ENCODE measurements at regions not wholly inside any gene's neighbourhood (a gene's known extent, or its start where the extent isn't known, plus 50 kb on each side); places are given as distances from the start of the nearest gene placed in this dataset.

DNA sequence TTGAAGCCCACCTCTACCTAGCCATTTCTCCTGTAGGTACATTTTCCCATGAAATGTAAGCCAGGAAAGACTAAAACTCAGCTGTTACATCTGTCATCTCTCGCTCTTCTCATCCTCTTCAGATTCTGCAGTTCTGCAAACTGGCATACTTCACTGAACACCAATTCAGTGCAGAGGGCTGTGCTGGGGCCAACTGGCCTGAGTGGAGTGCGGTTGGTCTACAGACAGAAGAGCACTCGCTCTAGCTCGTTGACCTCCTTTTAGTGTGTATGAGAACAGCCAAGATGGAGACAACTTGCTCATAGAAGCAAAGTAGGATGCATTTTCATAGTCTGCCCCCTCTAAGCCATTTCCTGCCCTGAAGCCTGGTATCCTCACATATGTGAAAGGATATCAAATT lies 862.6 kb downstream of the BCL11A start:
- Histone ChIP-seq H3K79me2 (ENCODE audit: control insufficient read depth, insufficient read depth, low read length) (no peaks in the 10 kb centered on the region), H3K36me3 (ENCODE audit: control insufficient read depth, insufficient read depth, low read length) (no peaks in the 10 kb centered on the region), H3K79me1 (ENCODE audit: low read length) (no peaks in the 10 kb centered on the region), H2BK15ac (replicated peaks; ENCODE audit: low read depth) (no peak overlapping the region), H3K4me1 (ENCODE audit: control insufficient read depth, low read depth, low read length) (no peaks in the 10 kb centered on the region), H2BK5ac (ENCODE audit: low read length) (no peak overlapping the region), H2BK120ac (ENCODE audit: low read depth, low read length) (no peak overlapping the region), H3K4ac (ENCODE audit: low read depth, low read length) (no peak overlapping the region), H4K5ac (ENCODE audit: low read length) (no peak overlapping the region), H3K23ac (ENCODE audit: low read length) (no peak overlapping the region), H3K56ac (ENCODE audit: low read length) (no peak overlapping the region), H3K27me3 (ENCODE audit: insufficient read depth, low read length, poor library complexity) (no peaks in the 10 kb centered on the region), H3K4me3 (ENCODE audit: low read length) (no peak overlapping the region), H3K9ac (ENCODE audit: low read length) (no peak overlapping the region), H3K4me2 (ENCODE audit: low read length) (no peak overlapping the region), H3K27ac (ENCODE audit: low read depth, low read length) (no peak overlapping the region), H4K8ac (ENCODE audit: low read depth, low read length) (no peak overlapping the region), H3K18ac (ENCODE audit: low read length) (no peak overlapping the region), H2AK5ac (ENCODE audit: low read length) (no peak overlapping the region)
- DNase-seq = no peak
- WGBS (ENCODE audit: extremely low coverage, insufficient coverage, low lambda C conversion rate) = no CpG with 5 or more reads among the region's 4 CpGs

GRCh38 chr2:59684771-59685166 lies 868.7 kb downstream of the BCL11A start:
- no CpG with 5 or more reads among the region's 1 CpG for WGBS (ENCODE audit: extremely low coverage, insufficient coverage, low lambda C conversion rate)
- Histone ChIP-seq H4K8ac (ENCODE audit: low read depth, low read length) (no peak overlapping the region), H3K56ac (ENCODE audit: low read length) (no peak overlapping the region), H2AK5ac (ENCODE audit: low read length) (no peak overlapping the region), H3K23ac (ENCODE audit: low read length) (no peak overlapping the region), H3K27me3 (ENCODE audit: insufficient read depth, low read length, poor library complexity) (no peaks in the 10 kb centered on the region), H3K4me2 (ENCODE audit: low read length) (no peak overlapping the region), H4K5ac (ENCODE audit: low read length) (no peak overlapping the region), H2BK5ac (ENCODE audit: low read length) (no peak overlapping the region), H3K4me3 (ENCODE audit: low read length) (no peak overlapping the region), H3K36me3 (ENCODE audit: control insufficient read depth, insufficient read depth, low read length) (no peaks in the 10 kb centered on the region), H3K27ac (ENCODE audit: low read depth, low read length) (no peak overlapping the region), H2BK15ac (replicated peaks; ENCODE audit: low read depth) (no peak overlapping the region), H2BK120ac (ENCODE audit: low read depth, low read length) (no peak overlapping the region), H3K79me2 (ENCODE audit: control insufficient read depth, insufficient read depth, low read length) (no peaks in the 10 kb centered on the region), H3K4me1 (ENCODE audit: control insufficient read depth, low read depth, low read length) (no peaks in the 10 kb centered on the region), H3K18ac (ENCODE audit: low read length) (no peak overlapping the region), H3K79me1 (ENCODE audit: low read length) (no peaks in the 10 kb centered on the region), H3K9ac (ENCODE audit: low read length) (no peak overlapping the region), H3K4ac (ENCODE audit: low read depth, low read length) (no peak overlapping the region)
- DNase-seq = no peak

DNA sequence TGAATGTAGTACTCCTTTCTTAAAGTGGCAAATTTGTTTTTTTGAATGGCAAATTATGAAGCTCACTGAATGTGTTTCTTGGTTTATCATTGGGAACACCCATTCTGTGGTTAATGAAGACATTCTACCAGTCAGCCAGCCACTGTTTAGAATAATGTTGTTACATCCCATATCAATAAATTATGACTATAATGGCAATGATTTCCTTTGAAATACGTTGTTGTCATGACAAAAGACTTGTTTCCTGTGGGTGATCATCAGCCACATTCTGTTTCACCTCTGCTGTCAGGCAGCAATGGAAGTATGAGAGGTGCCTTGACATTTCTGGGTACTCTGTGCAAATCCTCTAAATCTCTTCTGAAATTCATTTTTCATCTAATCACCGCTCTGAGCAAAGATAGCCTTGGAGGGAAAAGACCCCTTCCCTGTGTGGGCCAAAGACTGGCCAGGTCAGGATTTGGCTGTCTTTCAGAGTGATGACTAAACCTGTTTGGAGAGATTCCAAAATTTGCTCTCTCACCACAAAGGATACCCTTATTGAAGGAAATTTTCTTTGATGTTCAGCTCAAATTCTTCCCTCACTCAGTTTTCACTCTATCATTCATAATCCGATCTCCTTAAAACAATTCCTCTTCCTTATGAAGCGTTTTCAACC lies 869.2 kb downstream of the BCL11A start:
- Histone ChIP-seq H4K5ac (ENCODE audit: low read length) (no peak overlapping the region), H3K56ac (ENCODE audit: low read length) (no peak overlapping the region), H3K18ac (ENCODE audit: low read length) (no peak overlapping the region), H4K8ac (ENCODE audit: low read depth, low read length) (no peak overlapping the region), H3K4ac (ENCODE audit: low read depth, low read length) (no peak overlapping the region), H3K27me3 (ENCODE audit: insufficient read depth, low read length, poor library complexity) (no peaks in the 10 kb centered on the region), H3K27ac (ENCODE audit: low read depth, low read length) (no peak overlapping the region), H3K4me2 (ENCODE audit: low read length) (no peak overlapping the region), H2BK120ac (ENCODE audit: low read depth, low read length) (no peak overlapping the region), H3K9ac (ENCODE audit: low read length) (no peak overlapping the region), H2BK15ac (replicated peaks; ENCODE audit: low read depth) (no peak overlapping the region), H3K23ac (ENCODE audit: low read length) (no peak overlapping the region), H3K4me3 (ENCODE audit: low read length) (no peak overlapping the region), H3K79me1 (ENCODE audit: low read length) (no peaks in the 10 kb centered on the region), H3K36me3 (ENCODE audit: control insufficient read depth, insufficient read depth, low read length) (no peaks in the 10 kb centered on the region), H2BK5ac (ENCODE audit: low read length) (no peak overlapping the region), H3K79me2 (ENCODE audit: control insufficient read depth, insufficient read depth, low read length) (no peaks in the 10 kb centered on the region), H3K4me1 (ENCODE audit: control insufficient read depth, low read depth, low read length) (no peaks in the 10 kb centered on the region), H2AK5ac (ENCODE audit: low read length) (no peak overlapping the region)
- DNase-seq = no peak
- WGBS (ENCODE audit: extremely low coverage, insufficient coverage, low lambda C conversion rate) = 100% methylated on average over 2 of the region's 4 CpGs

- WGBS (ENCODE audit: extremely low coverage, insufficient coverage, low lambda C conversion rate) = no CpG with 5 or more reads among the region's 1 CpG
- Histone ChIP-seq H3K18ac (ENCODE audit: low read length) (no peak overlapping the region), H2BK5ac (ENCODE audit: low read length) (no peak overlapping the region), H3K27ac (ENCODE audit: low read depth, low read length) (no peak overlapping the region), H3K9ac (ENCODE audit: low read length) (no peak overlapping the region), H2AK5ac (ENCODE audit: low read length) (no peak overlapping the region), H3K79me2 (ENCODE audit: control insufficient read depth, insufficient read depth, low read length) (no peaks in the 10 kb centered on the region), H3K4me1 (ENCODE audit: control insufficient read depth, low read depth, low read length) (no peaks in the 10 kb centered on the region), H3K4me3 (ENCODE audit: low read length) (no peak overlapping the region), H4K5ac (ENCODE audit: low read length) (no peak overlapping the region), H3K79me1 (ENCODE audit: low read length) (no peaks in the 10 kb centered on the region), H2BK15ac (replicated peaks; ENCODE audit: low read depth) (no peak overlapping the region), H2BK120ac (ENCODE audit: low read depth, low read length) (no peak overlapping the region), H3K56ac (ENCODE audit: low read length) (no peak overlapping the region), H3K36me3 (ENCODE audit: control insufficient read depth, insufficient read depth, low read length) (no peaks in the 10 kb centered on the region), H3K23ac (ENCODE audit: low read length) (no peak overlapping the region), H3K4ac (ENCODE audit: low read depth, low read length) (no peak overlapping the region), H3K27me3 (ENCODE audit: insufficient read depth, low read length, poor library complexity) (no peaks in the 10 kb centered on the region), H4K8ac (ENCODE audit: low read depth, low read length) (no peak overlapping the region), H3K4me2 (ENCODE audit: low read length) (no peak overlapping the region)
- DNase-seq = no peak
These were observed 872.6 kb downstream of the BCL11A start for GRCh38 chr2:59680863-59681262.

GRCh38 chr2:59677158-59677557 lies 876.3 kb downstream of the BCL11A start:
- no peak overlapping the region for H3K4me3 ChIP-seq (ENCODE audit: low read length)
- H3K4me1 ChIP-seq (ENCODE audit: control insufficient read depth, low read depth, low read length) = no peaks in the 10 kb centered on the region
- H3K4me2 ChIP-seq (ENCODE audit: low read length) = no peak overlapping the region
- H3K23ac ChIP-seq (ENCODE audit: low read length) = no peak overlapping the region
- no peaks in the 10 kb centered on the region for H3K79me1 ChIP-seq (ENCODE audit: low read length)
- H3K9ac ChIP-seq (ENCODE audit: low read length) = no peak overlapping the region
- H3K4ac ChIP-seq (ENCODE audit: low read depth, low read length) = no peak overlapping the region
- H2AK5ac ChIP-seq (ENCODE audit: low read length) = no peak overlapping the region
- H4K8ac ChIP-seq (ENCODE audit: low read depth, low read length) = no peak overlapping the region
- no peak overlapping the region for H4K5ac ChIP-seq (ENCODE audit: low read length)
- H3K27ac ChIP-seq (ENCODE audit: low read depth, low read length) = no peak overlapping the region
- H2BK5ac ChIP-seq (ENCODE audit: low read length) = no peak overlapping the region
- no peak overlapping the region for H3K56ac ChIP-seq (ENCODE audit: low read length)
- no peak overlapping the region for H3K18ac ChIP-seq (ENCODE audit: low read length)
- H3K79me2 ChIP-seq (ENCODE audit: control insufficient read depth, insufficient read depth, low read length) = no peaks in the 10 kb centered on the region
- H3K27me3 ChIP-seq (ENCODE audit: insufficient read depth, low read length, poor library complexity) = no peaks in the 10 kb centered on the region
- no peak overlapping the region for H2BK120ac ChIP-seq (ENCODE audit: low read depth, low read length)
- no peak for DNase-seq
- no CpG with 5 or more reads among the region's 2 CpGs for WGBS (ENCODE audit: extremely low coverage, insufficient coverage, low lambda C conversion rate)
- H3K36me3 ChIP-seq (ENCODE audit: control insufficient read depth, insufficient read depth, low read length) = no peaks in the 10 kb centered on the region
- no peak overlapping the region for H2BK15ac ChIP-seq (replicated peaks; ENCODE audit: low read depth)

DNA sequence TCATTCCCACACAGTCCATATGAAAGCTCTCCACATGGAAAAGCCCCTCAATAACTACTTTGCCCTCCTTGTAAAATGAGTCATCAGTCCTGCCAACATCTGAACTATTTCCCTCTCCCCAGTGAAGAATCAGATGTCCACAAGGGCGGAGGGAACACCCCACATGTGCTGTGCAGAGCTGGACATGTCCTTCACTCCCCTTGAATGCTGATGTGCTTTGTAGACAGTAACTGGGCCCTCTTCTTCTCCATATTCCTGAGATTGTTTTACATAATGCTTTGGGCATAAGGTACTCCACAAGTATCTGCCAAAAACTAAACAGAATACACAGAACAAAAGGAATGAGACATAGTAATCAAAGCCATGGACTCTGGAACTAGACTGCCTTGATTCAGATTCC lies 879.4 kb downstream of the BCL11A start:
- Histone ChIP-seq H3K4me2 (ENCODE audit: low read length) (no peak overlapping the region), H3K27me3 (ENCODE audit: insufficient read depth, low read length, poor library complexity) (no peaks in the 10 kb centered on the region), H3K27ac (ENCODE audit: low read depth, low read length) (no peak overlapping the region), H2BK120ac (ENCODE audit: low read depth, low read length) (no peak overlapping the region), H3K79me2 (ENCODE audit: control insufficient read depth, insufficient read depth, low read length) (no peaks in the 10 kb centered on the region), H3K56ac (ENCODE audit: low read length) (no peak overlapping the region), H3K4me1 (ENCODE audit: control insufficient read depth, low read depth, low read length) (no peaks in the 10 kb centered on the region), H2AK5ac (ENCODE audit: low read length) (no peak overlapping the region), H4K8ac (ENCODE audit: low read depth, low read length) (no peak overlapping the region), H3K23ac (ENCODE audit: low read length) (no peak overlapping the region), H3K9ac (ENCODE audit: low read length) (no peak overlapping the region), H3K79me1 (ENCODE audit: low read length) (no peaks in the 10 kb centered on the region), H3K36me3 (ENCODE audit: control insufficient read depth, insufficient read depth, low read length) (no peaks in the 10 kb centered on the region), H2BK5ac (ENCODE audit: low read length) (no peak overlapping the region), H3K18ac (ENCODE audit: low read length) (no peak overlapping the region), H4K5ac (ENCODE audit: low read length) (no peak overlapping the region), H2BK15ac (replicated peaks; ENCODE audit: low read depth) (no peak overlapping the region), H3K4ac (ENCODE audit: low read depth, low read length) (no peak overlapping the region), H3K4me3 (ENCODE audit: low read length) (no peak overlapping the region)
- DNase-seq = no peak
- no CpG with 5 or more reads among the region's 1 CpG for WGBS (ENCODE audit: extremely low coverage, insufficient coverage, low lambda C conversion rate)

Data from mesendoderm (in vitro differentiated cells).